ENCODE measurements at regions not wholly inside any gene's neighbourhood (a gene's known extent, or its start where the extent isn't known, plus 50 kb on each side); places are given as distances from the start of the nearest gene placed in this dataset.

DNA sequence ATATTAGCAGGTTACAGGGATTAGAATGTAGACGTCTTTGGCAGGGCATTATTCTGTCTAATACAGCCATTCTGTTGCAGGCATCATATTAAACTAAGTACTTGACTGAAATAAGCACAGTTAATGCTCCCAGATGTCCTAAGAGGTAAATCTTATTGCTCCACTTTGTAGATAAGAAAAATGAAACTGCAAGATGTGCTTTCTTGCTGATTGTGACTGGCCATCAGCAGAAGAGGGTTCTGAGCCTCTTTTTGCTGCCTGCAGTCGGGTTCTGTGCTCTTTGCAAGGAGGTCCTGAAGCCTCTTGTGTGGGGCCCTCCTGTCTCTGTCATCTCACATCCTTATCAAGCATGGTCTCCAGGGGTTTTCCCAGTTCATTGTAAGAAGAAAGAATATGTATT, 167.1 kb downstream of the KCNJ2 start:
- POLR2A ChIA-PET: no interaction called here
- H3K4me2 ChIP-seq: no peak overlapping the region
- H3K9me3 ChIP-seq: no peaks in the 10 kb centered on the region
- H3K27ac ChIP-seq: no peak overlapping the region
- WGBS (ENCODE audit: missing lambda C conversion rate): 7% methylated on average over 2 of the region's 2 CpGs
- FAIRE-seq: no peak
- CTCF ChIA-PET: no interaction called here
- H3K4me3 ChIP-seq: no peak overlapping the region
- TF ChIP-seq, protein P1, sequence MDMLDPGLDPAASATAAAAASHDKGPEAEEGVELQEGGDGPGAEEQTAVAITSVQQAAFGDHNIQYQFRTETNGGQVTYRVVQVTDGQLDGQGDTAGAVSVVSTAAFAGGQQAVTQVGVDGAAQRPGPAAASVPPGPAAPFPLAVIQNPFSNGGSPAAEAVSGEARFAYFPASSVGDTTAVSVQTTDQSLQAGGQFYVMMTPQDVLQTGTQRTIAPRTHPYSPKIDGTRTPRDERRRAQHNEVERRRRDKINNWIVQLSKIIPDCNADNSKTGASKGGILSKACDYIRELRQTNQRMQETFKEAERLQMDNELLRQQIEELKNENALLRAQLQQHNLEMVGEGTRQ (IDR thresholded peaks at IDR 0.05): no peak
- TF ChIP-seq CHD2 (IDR thresholded peaks at IDR 0.05; ENCODE audit: low read length, partially characterized antibody): no peak
- TF ChIP-seq FOXS1 (CRISPR knock-in tag; IDR thresholded peaks at IDR 0.05): no peak
- TF ChIP-seq, protein P2, sequence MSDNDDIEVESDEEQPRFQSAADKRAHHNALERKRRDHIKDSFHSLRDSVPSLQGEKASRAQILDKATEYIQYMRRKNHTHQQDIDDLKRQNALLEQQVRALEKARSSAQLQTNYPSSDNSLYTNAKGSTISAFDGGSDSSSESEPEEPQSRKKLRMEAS (IDR thresholded peaks at IDR 0.05): no peak
- no peak for TF ChIP-seq JUNB (IDR thresholded peaks at IDR 0.05)
- TF ChIP-seq CEBPB (IDR thresholded peaks at IDR 0.05): no peak
- TF ChIP-seq ZSCAN20 (CRISPR knock-in tag; IDR thresholded peaks at IDR 0.05): no peak
- TF ChIP-seq ESRRA (IDR thresholded peaks at IDR 0.05; ENCODE audit: borderline replicate concordance, low read length): no peak
- TF ChIP-seq RAD21 (conservative IDR thresholded peaks at IDR 0.05 in 1 of 2, IDR thresholded peaks at IDR 0.05 in 1 of 2): no peak
- no peak for TF ChIP-seq HMGXB4 (CRISPR knock-in tag; IDR thresholded peaks at IDR 0.05; ENCODE audit: borderline replicate concordance)
- TF ChIP-seq, protein P3, sequence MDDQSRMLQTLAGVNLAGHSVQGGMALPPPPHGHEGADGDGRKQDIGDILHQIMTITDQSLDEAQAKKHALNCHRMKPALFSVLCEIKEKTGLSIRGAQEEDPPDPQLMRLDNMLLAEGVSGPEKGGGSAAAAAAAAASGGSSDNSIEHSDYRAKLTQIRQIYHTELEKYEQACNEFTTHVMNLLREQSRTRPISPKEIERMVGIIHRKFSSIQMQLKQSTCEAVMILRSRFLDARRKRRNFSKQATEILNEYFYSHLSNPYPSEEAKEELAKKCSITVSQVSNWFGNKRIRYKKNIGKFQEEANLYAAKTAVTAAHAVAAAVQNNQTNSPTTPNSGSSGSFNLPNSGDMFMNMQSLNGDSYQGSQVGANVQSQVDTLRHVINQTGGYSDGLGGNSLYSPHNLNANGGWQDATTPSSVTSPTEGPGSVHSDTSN (IDR thresholded peaks at IDR 0.05): no peak
- TF ChIP-seq CBX8 (IDR thresholded peaks at IDR 0.05): no peak
- no peak for TF ChIP-seq HEYL (CRISPR knock-in tag; IDR thresholded peaks at IDR 0.05)
- TF ChIP-seq POLR2AphosphoS2 (conservative IDR thresholded peaks at IDR 0.05; ENCODE audit: low read length): no peak
- no peak for TF ChIP-seq REST (IDR thresholded peaks at IDR 0.05)
- no peak for ATAC-seq
- no peak for DNase-seq (ENCODE audit: low read depth in 1 of 2, low spot score in 1 of 2)
- no peaks in the 10 kb centered on the region for H3K4me1 ChIP-seq

DNA sequence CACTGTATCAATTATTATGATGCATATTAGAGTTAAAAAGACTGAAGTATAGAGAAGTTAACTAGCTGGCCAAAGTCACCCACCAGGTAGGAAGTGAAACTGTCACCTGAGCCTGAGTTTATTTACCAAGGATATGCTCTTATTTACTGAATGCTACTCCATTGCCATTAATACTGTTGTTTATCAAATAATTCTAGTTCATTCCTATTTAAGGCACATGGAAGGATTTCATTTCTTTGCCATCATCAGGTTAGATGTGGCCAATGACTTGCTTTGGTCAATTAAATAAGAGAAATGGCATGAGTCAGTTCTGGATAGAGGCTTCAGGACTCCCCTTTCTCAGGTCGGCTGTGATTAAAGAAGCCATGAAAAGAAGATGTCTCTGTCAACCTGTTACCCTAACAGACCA, 169.6 kb downstream of the KCNJ2 start:
- WGBS (ENCODE audit: missing lambda C conversion rate): 16% methylated on average over 1 of the region's 1 CpG
- Histone ChIP-seq H3K9me3 (no peaks in the 10 kb centered on the region), H3K4me1 (no peaks in the 10 kb centered on the region), H3K27ac (no peak overlapping the region), H3K4me2 (no peak overlapping the region), H3K4me3 (no peak overlapping the region)
- ChIA-PET POLR2A (no interaction called here), CTCF (interaction anchor here (1.0 kb wide), 1 partner anchor 23 kb away, joined by 3 read pairs; no protein-coding TSS in a partner anchor)
- no peak for ATAC-seq
- no peak for DNase-seq (ENCODE audit: low read depth in 1 of 2, low spot score in 1 of 2)
- FAIRE-seq: no peak
- TF ChIP-seq MAFK (IDR thresholded peaks at IDR 0.05; ENCODE audit: partially characterized antibody) (no peak), ZC3H11A (IDR thresholded peaks at IDR 0.05) (no peak), ESRRA (IDR thresholded peaks at IDR 0.05; ENCODE audit: borderline replicate concordance, low read length) (no peak), SREBF2 (IDR thresholded peaks at IDR 0.05) (no peak), HES2 (IDR thresholded peaks at IDR 0.05) (no peak), EHF (CRISPR knock-in tag; IDR thresholded peaks at IDR 0.05) (no peak), EHMT2 (IDR thresholded peaks at IDR 0.05; ENCODE audit: low read depth) (no peak), GATA3 (IDR thresholded peaks at IDR 0.05; ENCODE audit: borderline replicate concordance) (no peak), MYC (IDR thresholded peaks at IDR 0.05; ENCODE audit: borderline replicate concordance, low read length) (no peak), BHLHE40 (IDR thresholded peaks at IDR 0.05; ENCODE audit: low read depth, low read length) (no peak), CBX8 (IDR thresholded peaks at IDR 0.05) (no peak), ZNF302 (CRISPR knock-in tag; IDR thresholded peaks at IDR 0.05) (no peak), ZSCAN20 (CRISPR knock-in tag; IDR thresholded peaks at IDR 0.05) (no peak), PHF8 (IDR thresholded peaks at IDR 0.05; ENCODE audit: borderline replicate concordance, low read depth) (no peak), TFCP2L1 (CRISPR knock-in tag; IDR thresholded peaks at IDR 0.05) (no peak), HMGXB4 (CRISPR knock-in tag; IDR thresholded peaks at IDR 0.05; ENCODE audit: borderline replicate concordance) (no peak)
